ENCODE measurements at regions not wholly inside any gene's neighbourhood (a gene's known extent, or its start where the extent isn't known, plus 50 kb on each side); places are given as distances from the start of the nearest gene placed in this dataset.

DNA sequence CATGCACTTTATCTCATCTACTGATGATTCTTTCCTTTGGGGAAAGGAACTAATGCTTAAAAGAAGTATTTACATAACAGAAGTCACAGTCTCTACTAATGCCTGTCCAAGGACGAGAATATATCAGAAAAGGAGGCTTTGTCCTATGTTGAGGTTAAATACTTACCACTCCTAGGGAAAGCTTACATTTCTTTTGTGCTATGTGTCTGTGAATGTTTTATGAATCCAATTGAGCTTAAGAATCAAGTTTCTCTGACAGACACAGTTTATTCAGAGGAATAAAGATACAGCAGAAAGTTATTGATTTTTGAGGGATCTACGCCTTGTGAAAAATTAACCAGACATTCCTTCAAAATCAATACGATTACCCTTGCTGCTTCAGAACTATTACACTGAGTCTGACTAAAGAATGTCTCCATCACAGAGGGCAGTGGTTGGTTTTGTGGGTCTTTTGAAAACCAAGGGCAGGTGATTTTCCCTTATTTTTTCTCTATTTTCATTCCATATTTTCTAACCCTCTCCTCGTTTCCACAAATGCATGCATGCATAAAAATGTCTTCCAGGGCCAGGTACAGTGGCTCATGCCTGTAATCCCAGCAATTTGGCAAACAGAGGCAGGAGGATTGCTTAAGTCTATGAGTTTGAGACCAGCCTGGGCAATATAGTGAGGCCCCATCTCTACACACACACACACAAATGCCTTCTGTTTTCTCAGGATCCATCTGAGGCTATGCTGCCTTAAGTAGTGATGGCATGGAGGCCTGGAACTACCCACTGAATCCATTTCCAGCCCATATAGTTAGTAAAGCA lies 1095.1 kb downstream of the GALC start:
- TF ChIP-seq POLR2A (IDR thresholded peaks at IDR 0.05; ENCODE audit: low read depth, low read length): no peak
- TF ChIP-seq, protein P1, sequence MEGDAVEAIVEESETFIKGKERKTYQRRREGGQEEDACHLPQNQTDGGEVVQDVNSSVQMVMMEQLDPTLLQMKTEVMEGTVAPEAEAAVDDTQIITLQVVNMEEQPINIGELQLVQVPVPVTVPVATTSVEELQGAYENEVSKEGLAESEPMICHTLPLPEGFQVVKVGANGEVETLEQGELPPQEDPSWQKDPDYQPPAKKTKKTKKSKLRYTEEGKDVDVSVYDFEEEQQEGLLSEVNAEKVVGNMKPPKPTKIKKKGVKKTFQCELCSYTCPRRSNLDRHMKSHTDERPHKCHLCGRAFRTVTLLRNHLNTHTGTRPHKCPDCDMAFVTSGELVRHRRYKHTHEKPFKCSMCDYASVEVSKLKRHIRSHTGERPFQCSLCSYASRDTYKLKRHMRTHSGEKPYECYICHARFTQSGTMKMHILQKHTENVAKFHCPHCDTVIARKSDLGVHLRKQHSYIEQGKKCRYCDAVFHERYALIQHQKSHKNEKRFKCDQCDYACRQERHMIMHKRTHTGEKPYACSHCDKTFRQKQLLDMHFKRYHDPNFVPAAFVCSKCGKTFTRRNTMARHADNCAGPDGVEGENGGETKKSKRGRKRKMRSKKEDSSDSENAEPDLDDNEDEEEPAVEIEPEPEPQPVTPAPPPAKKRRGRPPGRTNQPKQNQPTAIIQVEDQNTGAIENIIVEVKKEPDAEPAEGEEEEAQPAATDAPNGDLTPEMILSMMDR (IDR thresholded peaks at IDR 0.05; ENCODE audit: extremely low read depth in 1 of 2, insufficient read depth in 1 of 2, low read depth in 1 of 2, low read length in 2 of 2): no peak
- no peak for TF ChIP-seq POLR2AphosphoS5 (IDR thresholded peaks at IDR 0.05; ENCODE audit: insufficient read depth, low read depth, low read length)
- TF ChIP-seq, protein P2, sequence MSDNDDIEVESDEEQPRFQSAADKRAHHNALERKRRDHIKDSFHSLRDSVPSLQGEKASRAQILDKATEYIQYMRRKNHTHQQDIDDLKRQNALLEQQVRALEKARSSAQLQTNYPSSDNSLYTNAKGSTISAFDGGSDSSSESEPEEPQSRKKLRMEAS (IDR thresholded peaks at IDR 0.05; ENCODE audit: insufficient read depth, insufficient read length): no peak
- TF ChIP-seq EZH2 (IDR thresholded peaks at IDR 0.05; ENCODE audit: borderline replicate concordance, low read depth, low read length, severe bottlenecking): no peak
- no peak for TF ChIP-seq JUN (IDR thresholded peaks at IDR 0.05; ENCODE audit: borderline replicate concordance, insufficient read depth, insufficient read length, low read depth)
